ENCODE measurements at regions not wholly inside any gene's neighbourhood (a gene's known extent, or its start where the extent isn't known, plus 50 kb on each side); places are given as distances from the start of the nearest gene placed in this dataset.

- H3K9me3 ChIP-seq (ENCODE audit: low read length): no peaks in the 10 kb centered on the region
- no peaks in the 10 kb centered on the region for H3K27me3 ChIP-seq (ENCODE audit: insufficient read depth, low read length)
- no peak overlapping the region for H3K27ac ChIP-seq (ENCODE audit: low read depth, low read length, poor library complexity, severe bottlenecking)
- H2AFZ ChIP-seq (ENCODE audit: low read length): no peak overlapping the region
- H3K79me2 ChIP-seq (ENCODE audit: insufficient read depth, low read length): no peaks in the 10 kb centered on the region
- no peaks in the 10 kb centered on the region for H3K4me1 ChIP-seq (ENCODE audit: insufficient read depth, low read length, severe bottlenecking)
- no peak overlapping the region for H3K9ac ChIP-seq (ENCODE audit: low read length)
- H4K20me1 ChIP-seq (ENCODE audit: insufficient read depth, low read length): no peaks in the 10 kb centered on the region
- H3K36me3 ChIP-seq (ENCODE audit: insufficient read depth, low read length): no peaks in the 10 kb centered on the region
- no peaks in the 10 kb centered on the region for H3F3A ChIP-seq (ENCODE audit: insufficient read depth, low read length)
- H3K9me2 ChIP-seq (ENCODE audit: low read depth, low read length): no peaks in the 10 kb centered on the region
- H3K4me3 ChIP-seq (ENCODE audit: low read depth, low read length, poor library complexity, severe bottlenecking): no peak overlapping the region
- TF ChIP-seq EZH2 (IDR thresholded peaks at IDR 0.05; ENCODE audit: borderline replicate concordance, low read length) (no peak), CTCF (IDR thresholded peaks at IDR 0.05; ENCODE audit: low read length) (no peak)
- no peak overlapping the region for H3K4me2 ChIP-seq (ENCODE audit: low read length)
Measured at GRCh38 chr16:47829850-47830600, 325.8 kb downstream of the ABCC12 start.

GRCh38 chr16:47826070-47826469, 329.7 kb downstream of the ABCC12 start:
- Histone ChIP-seq H3K4me3 (ENCODE audit: low read depth, low read length, poor library complexity, severe bottlenecking) (no peak overlapping the region), H3K27ac (ENCODE audit: low read depth, low read length, poor library complexity, severe bottlenecking) (no peak overlapping the region), H2AFZ (ENCODE audit: low read length) (no peak overlapping the region), H4K20me1 (ENCODE audit: insufficient read depth, low read length) (no peaks in the 10 kb centered on the region), H3K4me2 (ENCODE audit: low read length) (no peak overlapping the region), H3K36me3 (ENCODE audit: insufficient read depth, low read length) (no peaks in the 10 kb centered on the region), H3K9ac (ENCODE audit: low read length) (no peak overlapping the region), H3K79me2 (ENCODE audit: insufficient read depth, low read length) (no peaks in the 10 kb centered on the region), H3K4me1 (ENCODE audit: insufficient read depth, low read length, severe bottlenecking) (no peaks in the 10 kb centered on the region), H3K9me3 (ENCODE audit: low read length) (no peaks in the 10 kb centered on the region), H3K27me3 (ENCODE audit: insufficient read depth, low read length) (no peaks in the 10 kb centered on the region), H3K9me2 (ENCODE audit: low read depth, low read length) (no peaks in the 10 kb centered on the region), H3F3A (ENCODE audit: insufficient read depth, low read length) (no peaks in the 10 kb centered on the region)
- no peak for TF ChIP-seq EZH2 (IDR thresholded peaks at IDR 0.05; ENCODE audit: borderline replicate concordance, low read length)
- no peak for TF ChIP-seq CTCF (IDR thresholded peaks at IDR 0.05; ENCODE audit: low read length)

GRCh38 chr16:47817048-47817447, 338.7 kb downstream of the ABCC12 start:
- H3K9me2 ChIP-seq (ENCODE audit: low read depth, low read length): no peaks in the 10 kb centered on the region
- H3K9ac ChIP-seq (ENCODE audit: low read length): no peak overlapping the region
- no peaks in the 10 kb centered on the region for H3K9me3 ChIP-seq (ENCODE audit: low read length)
- H3K4me1 ChIP-seq (ENCODE audit: insufficient read depth, low read length, severe bottlenecking): no peaks in the 10 kb centered on the region
- H3K27me3 ChIP-seq (ENCODE audit: insufficient read depth, low read length): no peaks in the 10 kb centered on the region
- H2AFZ ChIP-seq (ENCODE audit: low read length): no peak overlapping the region
- no peak for TF ChIP-seq CTCF (IDR thresholded peaks at IDR 0.05; ENCODE audit: low read length)
- TF ChIP-seq EZH2 (IDR thresholded peaks at IDR 0.05; ENCODE audit: borderline replicate concordance, low read length): no peak
- no peaks in the 10 kb centered on the region for H4K20me1 ChIP-seq (ENCODE audit: insufficient read depth, low read length)
- no peaks in the 10 kb centered on the region for H3K36me3 ChIP-seq (ENCODE audit: insufficient read depth, low read length)
- H3K27ac ChIP-seq (ENCODE audit: low read depth, low read length, poor library complexity, severe bottlenecking): no peak overlapping the region
- H3K79me2 ChIP-seq (ENCODE audit: insufficient read depth, low read length): no peaks in the 10 kb centered on the region
- H3F3A ChIP-seq (ENCODE audit: insufficient read depth, low read length): no peaks in the 10 kb centered on the region
- H3K4me3 ChIP-seq (ENCODE audit: low read depth, low read length, poor library complexity, severe bottlenecking): no peak overlapping the region
- no peak overlapping the region for H3K4me2 ChIP-seq (ENCODE audit: low read length)

Data from OCI-LY1 (cell line).